ENCODE measurements at regions not wholly inside any gene's neighbourhood (a gene's known extent, or its start where the extent isn't known, plus 50 kb on each side); places are given as distances from the start of the nearest gene placed in this dataset.

DNA sequence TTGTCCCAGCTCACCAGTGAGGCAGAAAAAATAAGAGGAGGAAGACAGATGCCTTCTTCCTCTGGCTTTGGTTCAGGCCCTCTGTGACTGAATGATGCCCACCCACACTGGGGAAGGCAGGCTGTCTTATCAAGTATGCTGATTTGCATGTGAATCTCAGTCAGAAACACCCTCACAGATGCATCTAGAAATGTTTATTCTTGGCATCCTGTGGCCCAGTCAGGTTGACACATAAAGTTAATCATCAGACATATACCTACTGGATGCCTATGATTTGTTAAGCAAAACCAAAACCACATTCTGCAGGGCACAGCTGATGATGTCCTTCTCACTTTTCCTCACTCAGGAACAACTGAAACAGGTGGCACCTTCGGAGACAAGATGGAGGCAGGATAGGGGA is 243.4 kb upstream of the KCNN2 start:
- no peak overlapping the region for H3K27ac Mint-ChIP-seq
- no peaks in the 10 kb centered on the region for H3F3A ChIP-seq (ENCODE audit: low read depth)
- H3K36me3 Mint-ChIP-seq: no peaks in the 10 kb centered on the region

DNA sequence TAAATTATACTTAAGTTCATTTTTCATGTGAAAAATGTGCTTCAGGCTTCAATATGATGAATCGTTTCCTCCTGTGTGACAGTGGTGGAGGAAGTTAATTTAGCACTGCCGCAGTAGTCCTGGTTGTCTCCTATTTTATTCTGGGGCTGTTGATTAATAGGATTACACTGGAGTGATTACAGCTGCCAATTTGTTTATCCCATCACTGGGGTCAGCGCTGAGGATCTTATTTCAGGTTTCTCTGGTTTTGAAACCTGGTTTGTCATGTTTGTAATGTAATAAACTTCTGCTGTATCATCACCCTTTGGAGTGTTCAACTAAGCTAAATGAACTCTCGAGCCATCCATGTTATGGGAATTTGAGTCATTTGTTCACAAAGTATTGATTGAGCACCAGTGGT is 241.7 kb upstream of the KCNN2 start:
- H3K4me3 ChIP-seq: no peak overlapping the region
- no peak overlapping the region for H2AFZ ChIP-seq (replicated peaks)
- no peaks in the 10 kb centered on the region for H3K79me2 ChIP-seq (ENCODE audit: low read depth)
- no peaks in the 10 kb centered on the region for H3K4me1 ChIP-seq
- H3K9me3 Mint-ChIP-seq: no peaks in the 10 kb centered on the region
- DNase-seq (ENCODE audit: low spot score): no peak
- H3K36me3 ChIP-seq: no peaks in the 10 kb centered on the region
- no peaks in the 10 kb centered on the region for H3K4me1 Mint-ChIP-seq
- no peaks in the 10 kb centered on the region for H3K9me3 ChIP-seq (ENCODE audit: low read depth)
- H3F3A ChIP-seq (ENCODE audit: low read depth): no peaks in the 10 kb centered on the region
- no peaks in the 10 kb centered on the region for H4K20me1 ChIP-seq (ENCODE audit: low read depth)
- H3K27me3 Mint-ChIP-seq (ENCODE audit: insufficient read depth, low read depth): peaks cover 3% of the 10 kb centered on the region
- no peak overlapping the region for H3K4me2 ChIP-seq
- no peaks in the 10 kb centered on the region for H3K36me3 Mint-ChIP-seq
- H3K9ac ChIP-seq: no peak overlapping the region
- H3K27ac ChIP-seq: no peak overlapping the region
- H3K4me3 Mint-ChIP-seq: no peak overlapping the region
- no peak for TF ChIP-seq EZH2 (IDR thresholded peaks at IDR 0.05)
- TF ChIP-seq, protein P1, sequence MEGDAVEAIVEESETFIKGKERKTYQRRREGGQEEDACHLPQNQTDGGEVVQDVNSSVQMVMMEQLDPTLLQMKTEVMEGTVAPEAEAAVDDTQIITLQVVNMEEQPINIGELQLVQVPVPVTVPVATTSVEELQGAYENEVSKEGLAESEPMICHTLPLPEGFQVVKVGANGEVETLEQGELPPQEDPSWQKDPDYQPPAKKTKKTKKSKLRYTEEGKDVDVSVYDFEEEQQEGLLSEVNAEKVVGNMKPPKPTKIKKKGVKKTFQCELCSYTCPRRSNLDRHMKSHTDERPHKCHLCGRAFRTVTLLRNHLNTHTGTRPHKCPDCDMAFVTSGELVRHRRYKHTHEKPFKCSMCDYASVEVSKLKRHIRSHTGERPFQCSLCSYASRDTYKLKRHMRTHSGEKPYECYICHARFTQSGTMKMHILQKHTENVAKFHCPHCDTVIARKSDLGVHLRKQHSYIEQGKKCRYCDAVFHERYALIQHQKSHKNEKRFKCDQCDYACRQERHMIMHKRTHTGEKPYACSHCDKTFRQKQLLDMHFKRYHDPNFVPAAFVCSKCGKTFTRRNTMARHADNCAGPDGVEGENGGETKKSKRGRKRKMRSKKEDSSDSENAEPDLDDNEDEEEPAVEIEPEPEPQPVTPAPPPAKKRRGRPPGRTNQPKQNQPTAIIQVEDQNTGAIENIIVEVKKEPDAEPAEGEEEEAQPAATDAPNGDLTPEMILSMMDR (IDR thresholded peaks at IDR 0.05): no peak
- TF ChIP-seq EZH2phosphoT487 (IDR thresholded peaks at IDR 0.05): no peak
- no peak overlapping the region for H3K27ac Mint-ChIP-seq
- H3K27me3 ChIP-seq: no peaks in the 10 kb centered on the region

More for the DNA sequence above, 243.4 kb upstream of the KCNN2 start:
- H3K9me3 ChIP-seq (ENCODE audit: low read depth): no peaks in the 10 kb centered on the region
- no peaks in the 10 kb centered on the region for H3K4me1 Mint-ChIP-seq
- no peak overlapping the region for H3K4me3 Mint-ChIP-seq
- H3K36me3 ChIP-seq: no peaks in the 10 kb centered on the region
- no peaks in the 10 kb centered on the region for H3K9me3 Mint-ChIP-seq
- no peaks in the 10 kb centered on the region for H3K27me3 ChIP-seq
- H3K27ac ChIP-seq: no peak overlapping the region
- H3K9ac ChIP-seq: no peak overlapping the region
- TF ChIP-seq, protein P1 (IDR thresholded peaks at IDR 0.05): no peak
- no peak for TF ChIP-seq EZH2 (IDR thresholded peaks at IDR 0.05)
- TF ChIP-seq EZH2phosphoT487 (IDR thresholded peaks at IDR 0.05): no peak
- no peak for DNase-seq (ENCODE audit: low spot score)
- H4K20me1 ChIP-seq (ENCODE audit: low read depth): no peaks in the 10 kb centered on the region
- peaks cover 3% of the 10 kb centered on the region for H3K27me3 Mint-ChIP-seq (ENCODE audit: insufficient read depth, low read depth)
- no peak overlapping the region for H3K4me2 ChIP-seq
- no peaks in the 10 kb centered on the region for H3K4me1 ChIP-seq
- no peak overlapping the region for H3K4me3 ChIP-seq
- no peak overlapping the region for H2AFZ ChIP-seq (replicated peaks)
- no peaks in the 10 kb centered on the region for H3K79me2 ChIP-seq (ENCODE audit: low read depth)

DNA sequence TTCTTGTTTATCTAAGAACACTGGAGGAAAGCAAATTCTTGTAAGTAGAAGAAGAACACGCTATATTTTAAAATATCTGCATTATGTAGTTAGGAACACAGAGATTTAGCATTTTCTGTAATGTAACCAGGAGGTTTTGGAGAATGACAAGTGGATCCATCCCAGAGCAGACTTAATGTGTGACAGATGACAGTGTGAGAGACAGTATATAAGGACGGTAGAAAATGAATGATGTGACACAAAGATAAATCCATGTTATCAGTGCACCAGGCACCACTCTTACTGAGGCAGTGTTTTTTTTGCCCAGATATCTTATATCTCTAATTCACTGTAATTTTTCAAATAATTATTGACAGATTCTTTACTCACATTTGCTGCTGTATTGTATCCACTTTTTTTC is 239.0 kb upstream of the KCNN2 start:
- Mint-ChIP-seq H3K9me3 (peaks cover 3% of the 10 kb centered on the region), H3K4me1 (no peaks in the 10 kb centered on the region), H3K4me3 (no peak overlapping the region), H3K27me3 (ENCODE audit: insufficient read depth, low read depth) (no peaks in the 10 kb centered on the region), H3K27ac (no peak overlapping the region), H3K36me3 (no peaks in the 10 kb centered on the region)
- Histone ChIP-seq H3F3A (ENCODE audit: low read depth) (no peaks in the 10 kb centered on the region), H3K36me3 (no peaks in the 10 kb centered on the region), H3K79me2 (ENCODE audit: low read depth) (no peaks in the 10 kb centered on the region), H3K4me3 (no peak overlapping the region), H4K20me1 (ENCODE audit: low read depth) (no peaks in the 10 kb centered on the region), H3K4me2 (no peak overlapping the region), H2AFZ (replicated peaks) (no peak overlapping the region), H3K4me1 (no peaks in the 10 kb centered on the region), H3K9ac (no peak overlapping the region), H3K27ac (no peak overlapping the region), H3K9me3 (ENCODE audit: low read depth) (no peaks in the 10 kb centered on the region), H3K27me3 (no peaks in the 10 kb centered on the region)
- no peak for DNase-seq (ENCODE audit: low spot score)
- TF ChIP-seq EZH2 (IDR thresholded peaks at IDR 0.05) (no peak), EZH2phosphoT487 (IDR thresholded peaks at IDR 0.05) (no peak)
- TF ChIP-seq, protein P1 (IDR thresholded peaks at IDR 0.05): no peak
